HG03045 (cell line): ENCODE measurements at regions not wholly inside any gene's neighbourhood (a gene's known extent, or its start where the extent isn't known, plus 50 kb on each side); places are given as distances from the start of the nearest gene placed in this dataset.

ENCODE experiments used
- ATAC-seq: cut with Tn5 transposase; IDR thresholded peaks from one replicate; pipeline ENCODE4 v1.9.1; 2021; ENCODE audit warnings: mild to moderate bottlenecking, moderate library complexity; ENCODE audit not compliant: unreplicated experiment

DNA sequence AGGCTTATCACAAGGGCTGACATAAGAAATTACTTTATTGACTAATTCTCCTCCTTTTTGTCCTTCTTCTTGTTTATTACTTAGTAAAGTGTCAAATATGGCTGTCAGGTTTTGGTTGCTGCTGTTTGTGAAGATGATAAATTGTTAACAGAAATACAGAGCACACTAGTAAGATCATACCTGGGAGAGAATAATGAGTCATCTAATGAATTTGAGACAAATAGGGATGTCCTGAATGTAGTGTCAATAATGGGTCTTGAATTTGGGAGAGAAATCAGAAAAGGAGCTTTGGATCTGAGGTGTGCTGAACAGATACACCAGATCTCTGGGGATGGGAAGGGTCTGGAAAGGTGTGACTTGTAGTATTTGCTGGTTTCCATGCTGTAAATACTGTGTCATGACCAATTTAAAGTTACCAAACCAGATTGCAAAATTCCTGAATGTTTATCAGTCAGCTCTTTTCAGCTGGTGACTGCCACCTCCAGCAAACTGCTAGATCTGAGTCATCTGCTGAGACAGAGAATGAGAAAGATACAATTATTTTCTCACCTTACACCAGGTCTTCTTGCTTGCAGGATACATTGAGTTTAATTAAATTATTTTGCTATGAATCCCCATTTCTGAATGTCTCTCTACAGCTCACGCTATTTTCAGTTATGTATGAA lies 76.7 kb upstream of the SATB1 start:
- no peak for ATAC-seq

DNA sequence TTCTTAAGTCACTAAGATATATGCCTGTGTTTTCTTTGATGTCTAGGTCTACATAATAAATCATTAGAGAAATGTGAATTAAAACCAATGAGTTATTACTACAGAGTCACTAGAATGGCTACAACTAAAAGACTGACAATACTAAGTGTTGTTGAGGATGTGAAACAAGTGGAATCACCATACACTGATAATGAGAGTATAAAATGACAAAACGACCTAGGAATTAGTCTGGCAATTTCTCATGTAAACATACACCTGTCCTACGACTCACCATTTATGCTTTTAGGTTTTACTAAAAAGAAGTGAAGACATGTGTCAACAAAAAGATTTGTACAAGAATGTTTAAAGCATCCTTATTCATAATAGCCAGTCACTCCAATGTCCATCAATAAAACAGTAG lies 75.2 kb upstream of the SATB1 start:
- ATAC-seq = no peak

DNA sequence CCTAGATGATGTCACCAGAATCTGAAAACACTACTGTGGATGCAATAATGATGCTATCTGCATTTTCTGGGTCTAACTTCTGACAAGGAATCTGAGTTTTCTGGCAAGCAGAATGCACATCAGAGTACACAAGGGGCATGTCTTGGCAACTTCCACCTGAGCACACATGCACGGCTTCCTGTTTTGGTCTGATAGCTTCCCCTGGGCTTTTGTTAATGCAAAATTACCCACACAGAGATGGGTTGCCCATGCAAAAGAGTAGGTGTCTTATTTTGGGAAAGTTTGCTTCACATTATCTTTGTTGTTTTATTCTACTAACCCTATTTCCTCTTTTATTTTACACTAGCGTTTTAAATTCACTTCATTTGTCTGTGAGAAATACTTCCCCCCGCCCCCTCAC lies 74.2 kb upstream of the SATB1 start:
- ATAC-seq = peak; percentile 47

DNA sequence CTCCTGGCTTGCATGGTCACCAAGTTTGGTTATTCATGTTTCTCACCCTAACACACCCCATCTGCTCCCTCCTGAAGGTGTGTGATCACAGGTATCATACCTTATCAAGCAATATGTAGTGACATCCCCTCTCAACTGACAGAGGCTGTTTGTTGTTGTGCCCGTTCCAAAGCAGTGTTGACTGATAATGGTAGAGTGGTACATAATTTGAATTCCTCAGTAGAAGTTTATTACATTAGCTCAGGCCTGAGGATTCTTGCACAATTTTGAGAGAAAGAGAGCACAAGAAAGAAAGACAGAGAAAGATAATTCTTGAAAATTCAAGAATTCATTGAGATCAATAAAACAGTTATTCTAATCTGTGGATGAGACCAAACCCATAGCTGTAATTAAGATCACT lies 69.1 kb upstream of the SATB1 start:
- no peak for ATAC-seq

DNA sequence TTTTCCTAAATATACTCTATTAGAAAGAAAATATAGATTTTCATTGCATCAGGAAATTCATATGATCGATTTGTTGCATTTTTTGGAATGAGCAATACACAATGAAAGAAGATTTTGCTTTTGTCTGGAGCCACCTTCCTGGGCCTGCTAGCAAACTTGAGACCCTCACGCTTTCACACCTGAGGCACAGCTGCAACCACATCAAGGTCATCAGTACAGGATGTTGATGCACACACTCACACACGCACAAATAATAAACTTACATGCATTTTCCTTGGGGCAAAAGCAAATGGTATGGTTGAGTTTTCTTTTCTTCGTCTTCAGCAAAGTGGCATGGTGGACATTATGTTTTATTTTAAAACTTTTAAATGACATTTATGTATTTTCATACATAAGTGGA lies 64.8 kb upstream of the SATB1 start:
- no peak for ATAC-seq

DNA sequence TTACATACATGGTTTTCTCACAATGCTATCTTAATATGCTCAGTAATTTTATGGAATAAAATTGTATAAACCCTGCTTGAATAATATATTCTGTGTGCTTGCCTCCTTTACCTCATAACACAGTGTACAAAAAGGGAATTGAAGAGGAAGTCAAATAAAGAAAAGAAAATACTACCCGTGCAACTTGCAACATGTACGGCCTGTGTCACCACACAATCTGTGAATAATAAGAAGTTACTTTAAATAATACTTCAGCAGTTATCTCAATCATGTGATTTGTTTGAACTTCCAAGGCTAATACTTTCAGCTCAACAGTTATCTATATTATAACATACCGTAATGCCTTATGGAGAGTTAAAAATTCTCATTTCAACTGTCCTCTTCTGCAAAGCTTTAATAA lies 58.1 kb upstream of the SATB1 start:
- no peak for ATAC-seq

DNA sequence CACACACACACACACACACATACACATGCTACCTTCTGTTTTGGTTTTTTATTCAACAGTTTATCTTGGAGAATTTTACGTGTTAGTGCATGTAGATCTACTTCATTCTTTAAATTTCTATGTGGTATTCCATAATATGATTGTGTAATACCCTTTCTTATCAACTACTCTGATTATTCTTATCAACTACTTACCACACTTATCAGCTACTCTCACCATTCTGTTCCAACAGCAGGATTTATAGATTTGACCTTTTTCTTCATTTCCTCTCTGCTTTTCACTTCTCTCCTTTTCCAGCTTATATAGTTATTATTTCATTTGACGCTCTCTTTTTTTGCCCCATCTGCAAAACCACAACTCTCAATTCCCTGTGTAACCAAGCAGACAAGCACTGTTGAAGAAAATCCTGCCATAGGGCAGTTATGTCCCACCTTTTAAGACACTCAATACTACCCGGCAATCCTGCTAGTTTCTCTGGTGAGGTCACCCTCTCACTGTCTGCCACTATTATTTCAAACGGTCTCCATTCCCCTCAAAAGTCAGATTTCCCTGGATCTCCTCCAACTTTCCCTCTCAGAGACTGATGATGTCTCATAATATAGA lies 56.9 kb upstream of the SATB1 start:
- no peak for ATAC-seq

DNA sequence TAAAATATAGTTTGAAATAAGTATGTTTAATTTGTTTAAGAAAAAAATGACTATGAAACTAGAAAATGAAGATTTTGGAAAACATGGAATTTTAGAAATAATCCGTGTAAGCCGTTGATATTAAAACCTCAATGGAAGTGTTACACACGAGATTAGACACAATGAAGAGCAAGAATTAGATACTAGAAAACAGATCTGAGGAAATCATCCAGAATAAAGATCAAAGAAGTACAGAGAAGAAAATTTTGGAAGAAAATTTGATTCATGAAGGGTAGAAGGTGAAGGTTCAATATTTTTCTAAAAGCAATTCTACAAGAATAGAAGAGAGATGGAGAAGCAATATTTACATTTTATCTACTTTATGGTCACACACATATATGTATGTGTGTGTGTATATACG lies 52.5 kb upstream of the SATB1 start:
- no peak for ATAC-seq
